GM12892 (cell line): ENCODE measurements at regions not wholly inside any gene's neighbourhood (a gene's known extent, or its start where the extent isn't known, plus 50 kb on each side); places are given as distances from the start of the nearest gene placed in this dataset.
A peak's percentile ranks its signal among the peaks of the same experiment; 100 is the strongest.

ENCODE experiments used
- DNase-seq: peaks from one replicate; pipeline ENCODE4 v3.0.0; 2011; ENCODE audit not compliant: insufficient read length
- FAIRE-seq: peaks from 2 replicates; lab custom pipeline; 2011; peaks lifted over from hg19 to GRCh38; lab: Jason Lieb, UNC
- POLR2A ChIP-seq: IDR thresholded peaks from 2 replicates; pipeline ENCODE4 v1.6.1; 2011; ENCODE audit warnings: low read depth, low read length, control low read depth
- POLR2AphosphoS5 ChIP-seq: IDR thresholded peaks from 2 replicates; pipeline ENCODE4 v1.6.1; 2011; ENCODE audit warnings: low read depth, low read length, control low read depth
- TAF1 ChIP-seq: IDR thresholded peaks from 2 replicates; pipeline ENCODE4 v1.6.1; 2011; ENCODE audit warnings: low read depth, mild to moderate bottlenecking, control low read depth, low read length, borderline replicate concordance

GRCh38 chr12:58365087-58365390 lies 423.7 kb downstream of the ATP23 start:
- DNase-seq (no peak), FAIRE-seq (no peak)

GRCh38 chr12:58367041-58367440 lies 425.7 kb downstream of the ATP23 start:
- DNase-seq = no peak
- TF ChIP-seq POLR2A (no peak), TAF1 (no peak), POLR2AphosphoS5 (no peak)
- no peak for FAIRE-seq

More at GRCh38 chr12:58365087-58365390, 423.7 kb downstream of the ATP23 start:
- no peak for TF ChIP-seq POLR2AphosphoS5
- TF ChIP-seq TAF1 = no peak
- TF ChIP-seq POLR2A = no peak

GRCh38 chr12:58368001-58368400 lies 426.6 kb downstream of the ATP23 start:
- FAIRE-seq (no peak), DNase-seq (no peak)
- TF ChIP-seq POLR2A (no peak), POLR2AphosphoS5 (no peak), TAF1 (no peak)

- TF ChIP-seq POLR2AphosphoS5 = no peak
- TF ChIP-seq POLR2A = no peak
- FAIRE-seq (no peak), DNase-seq (no peak)
Measured at GRCh38 chr12:58369576-58369975, 428.2 kb downstream of the ATP23 start.

GRCh38 chr12:58372298-58372697 lies 430.9 kb downstream of the ATP23 start:
- FAIRE-seq = peak; percentile 38
- TF ChIP-seq POLR2AphosphoS5 (no peak), TAF1 (no peak), POLR2A (no peak)
- no peak for DNase-seq

GRCh38 chr12:58378028-58378427 lies 436.7 kb downstream of the ATP23 start:
- FAIRE-seq = no peak
- TF ChIP-seq POLR2AphosphoS5 = no peak
- TF ChIP-seq TAF1 = no peak
- no peak for TF ChIP-seq POLR2A
- DNase-seq = no peak

- no peak for FAIRE-seq
- TF ChIP-seq POLR2AphosphoS5 (no peak), TAF1 (no peak), POLR2A (no peak)
- no peak for DNase-seq
Measured at GRCh38 chr12:58381546-58381945, 440.2 kb downstream of the ATP23 start.

- DNase-seq = no peak
- no peak for TF ChIP-seq TAF1
- TF ChIP-seq POLR2A = no peak
- no peak for TF ChIP-seq POLR2AphosphoS5
- no peak for FAIRE-seq
Measured at GRCh38 chr12:58384196-58384595, 442.8 kb downstream of the ATP23 start.

GRCh38 chr12:58386136-58386535 lies 444.8 kb downstream of the ATP23 start:
- DNase-seq = no peak
- FAIRE-seq = peak; percentile 63
- TF ChIP-seq POLR2A (no peak), TAF1 (no peak), POLR2AphosphoS5 (no peak)

- TF ChIP-seq POLR2AphosphoS5 (no peak), POLR2A (no peak), TAF1 (no peak)
- FAIRE-seq (no peak), DNase-seq (no peak)
Measured at GRCh38 chr12:58387199-58387598, 445.8 kb downstream of the ATP23 start.

- TF ChIP-seq TAF1 (no peak), POLR2A (no peak), POLR2AphosphoS5 (no peak)
- DNase-seq (no peak), FAIRE-seq (no peak)
Measured at GRCh38 chr12:58388261-58388660, 446.9 kb downstream of the ATP23 start.

- DNase-seq = no peak
- FAIRE-seq = no peak
- TF ChIP-seq POLR2A = no peak
- TF ChIP-seq TAF1 = no peak
- no peak for TF ChIP-seq POLR2AphosphoS5
Measured at GRCh38 chr12:58393152-58393551, 451.8 kb downstream of the ATP23 start.

- TF ChIP-seq POLR2A = no peak
- no peak for TF ChIP-seq POLR2AphosphoS5
- TF ChIP-seq TAF1 = no peak
- FAIRE-seq (no peak), DNase-seq (no peak)
Measured at GRCh38 chr12:58395056-58395455, 453.7 kb downstream of the ATP23 start.

GRCh38 chr12:58395470-58395869 lies 454.1 kb downstream of the ATP23 start:
- no peak for TF ChIP-seq POLR2A
- TF ChIP-seq TAF1 = no peak
- TF ChIP-seq POLR2AphosphoS5 = no peak
- no peak for DNase-seq
- FAIRE-seq = no peak

GRCh38 chr12:58396239-58396638 lies 454.9 kb downstream of the ATP23 start:
- DNase-seq = no peak
- TF ChIP-seq POLR2AphosphoS5 (no peak), TAF1 (no peak), POLR2A (no peak)
- no peak for FAIRE-seq
